M059J (cell line): ENCODE measurements at regions not wholly inside any gene's neighbourhood (a gene's known extent, or its start where the extent isn't known, plus 50 kb on each side); places are given as distances from the start of the nearest gene placed in this dataset.
"Not testable (repeated sequence)": the region's sequence is repeated elsewhere in the genome, so short reads cannot be mapped to it uniquely, and the experiment has no call there.

Experiments used
- DNase-seq: peaks from one replicate; pipeline ENCODE4 v3.0.0-alpha.2; 2012; ENCODE audit warnings: low read depth

- not testable (repeated sequence) for DNase-seq
These were observed 59.8 kb upstream of the LPGAT1 start for GRCh38 chr1:211890091-211890995.

GRCh38 chr1:211889307-211890090 is 58.9 kb upstream of the LPGAT1 start:
- DNase-seq: not testable (repeated sequence)

- no peak for DNase-seq
These were observed 56.0 kb upstream of the LPGAT1 start for GRCh38 chr1:211886551-211886950.

DNA sequence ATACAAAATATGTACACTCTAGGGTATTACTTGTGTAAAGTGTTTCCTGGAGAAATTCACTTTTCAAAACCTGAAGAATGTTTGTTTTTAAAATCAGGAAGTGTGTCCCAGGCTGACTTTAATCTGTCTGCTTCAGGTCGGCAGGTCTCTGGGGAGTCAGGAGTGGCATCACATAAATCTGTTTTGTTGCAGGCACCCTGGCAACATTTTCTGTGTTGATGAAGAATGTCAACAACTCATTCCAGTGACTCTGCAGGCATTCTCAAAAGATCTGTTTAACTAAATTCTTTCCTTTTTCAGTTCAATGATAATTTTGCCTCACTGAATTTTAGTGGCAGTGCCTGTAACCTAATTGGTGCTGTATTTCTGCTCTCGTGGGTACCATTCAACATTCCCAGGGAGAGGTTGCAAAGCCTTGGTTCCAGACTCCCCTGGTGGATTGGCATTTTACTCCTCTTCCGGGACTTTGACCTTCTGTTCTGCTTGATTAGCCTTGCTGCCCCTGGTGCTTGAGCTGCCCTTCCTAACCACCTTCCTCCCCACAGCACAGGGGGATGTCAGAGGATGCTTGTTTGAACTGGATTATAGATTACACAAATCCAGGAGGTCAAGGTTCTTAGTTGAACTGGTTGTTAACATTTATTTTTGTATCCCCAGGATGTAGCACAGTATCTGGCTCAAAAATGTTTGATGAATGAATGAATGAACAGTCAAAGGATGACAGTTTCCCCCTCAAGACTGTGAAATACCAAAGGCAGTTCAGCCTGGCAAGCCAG is 55.4 kb upstream of the LPGAT1 start:
- peak; percentile 11 for DNase-seq

DNA sequence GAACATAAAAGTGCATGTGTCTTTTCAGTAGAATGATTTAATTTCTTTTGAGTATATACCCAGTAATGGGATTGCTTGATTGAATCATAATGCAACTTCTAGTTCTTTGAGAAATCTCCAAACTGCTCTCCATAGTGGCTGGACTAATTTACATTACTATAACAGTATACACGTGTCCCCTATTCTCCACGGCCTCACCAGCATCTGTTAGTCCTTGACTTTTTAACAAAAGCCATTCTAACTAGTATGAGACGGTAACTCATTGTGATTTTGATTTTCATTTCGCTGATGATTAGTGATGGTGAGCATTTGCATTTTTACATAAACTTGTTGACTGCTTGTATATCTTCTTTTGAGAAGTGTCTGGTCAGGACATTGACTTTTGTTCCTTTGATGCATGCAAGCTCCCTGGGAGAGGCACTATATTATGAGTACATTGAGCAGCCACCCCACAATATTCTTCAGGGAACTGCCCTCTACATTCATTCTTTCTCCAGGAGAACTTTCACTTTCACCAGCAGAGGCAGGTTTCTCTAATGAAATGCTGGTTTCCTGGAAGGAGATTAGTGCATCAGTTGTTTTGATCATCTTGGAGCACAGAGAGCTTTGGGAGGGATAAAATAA is 51.9 kb upstream of the LPGAT1 start:
- DNase-seq: no peak
